Thyroid gland (tissue), 4 donors: ENCODE measurements at regions not wholly inside any gene's neighbourhood (a gene's known extent, or its start where the extent isn't known, plus 50 kb on each side); places are given as distances from the start of the nearest gene placed in this dataset.

Source experiments
- CTCF ChIP-seq, 6 experiments: fragments of 200-600 bp in 3 of 6; fragments of 450-650 bp in 3 of 6; sonication (generic) in 3 of 6; IDR thresholded peaks; one replicate each; pipeline ENCODE4 v1.5.1; 2016 to 2019; ENCODE audit warnings: antibody characterized with exemption in 6 of 6, mild to moderate bottlenecking in 2 of 6, inconsistent platforms in 1 of 6, moderate library complexity in 1 of 6
- POLR2A ChIP-seq, 2 donors: fragments of 450-650 bp; IDR thresholded peaks; one replicate each; pipeline ENCODE4 v1.6.1; 2017; ENCODE audit warnings: antibody characterized with exemption in 2 of 2, mild to moderate bottlenecking in 2 of 2, moderate library complexity in 1 of 2

GRCh38 chr2:176902454-176902853 is 310.1 kb upstream of the HNRNPA3 start:
- TF ChIP-seq POLR2A (IDR thresholded peaks at IDR 0.05) (no peak), CTCF (IDR thresholded peaks at IDR 0.05) (no peak)
